GM12878 (cell line): ENCODE measurements at regions not wholly inside any gene's neighbourhood (a gene's known extent, or its start where the extent isn't known, plus 50 kb on each side); places are given as distances from the start of the nearest gene placed in this dataset.

Experiments used
- ATAC-seq: fragments of 200-7000 bp; cut with Tn5 transposase; 3 replicates; pipeline ENCODE4 v1.9.1; 2020; ENCODE audit warnings: mild to moderate bottlenecking, moderate library complexity
- BruUV-seq: library from RNA; stranded (reverse); fragments of 400-500 nt; replicated peaks from 2 replicates; lab custom pipeline; 2021; lab: Mats Ljungman, UMichigan
- CTCF ChIA-PET: fragments of 300-600 bp; sonication (Branson Sonifier 250); formaldehyde crosslinking; extraction: SDS; loops from one replicate; lab custom pipeline; 2021; ENCODE audit warnings: inconsistent platforms; lab: Yijun Ruan, JAX
- POLR2A ChIA-PET: fragments of 350-600 bp; formaldehyde crosslinking; extraction: SDS; loops from one replicate; lab custom pipeline; 2021; ENCODE audit warnings: inconsistent platforms; lab: Charles Lee
- RAD21 ChIA-PET: fragments of 300-600 bp; sonication (Branson Sonifier 250); formaldehyde crosslinking; loops from one replicate; lab custom pipeline; 2023; ENCODE audit warnings: antibody characterized with exemption; ENCODE audit not compliant: unreplicated experiment; lab: Charles Lee
- SMC1A ChIA-PET: fragments of 300-600 bp; sonication (Branson Sonifier 250); formaldehyde crosslinking; loops from one replicate; lab custom pipeline; 2023; ENCODE audit not compliant: unreplicated experiment, uncharacterized antibody; lab: Charles Lee
- DNase-seq: peaks from one replicate; pipeline ENCODE4 v3.0.0-alpha.2; 2011; ENCODE audit warnings: low read depth, low spot score
- FAIRE-seq: peaks from 3 replicates; lab custom pipeline; 2011; peaks lifted over from hg19 to GRCh38; lab: Jason Lieb, UNC
- H2AFZ ChIP-seq: 2 replicates; pipeline ENCODE4 v1.6.0; 2011; ENCODE audit warnings: low read depth, low read length, control low read depth; ENCODE audit not compliant: control insufficient read depth
- H3K27ac ChIP-seq: 2 replicates; pipeline ENCODE4 v1.5.1; 2011; ENCODE audit warnings: control low read depth; ENCODE audit not compliant: control insufficient read depth, insufficient read depth
- H3K27me3 ChIP-seq, 2 experiments: replicated peaks in 1 of 2; 2 replicates each; pipeline versions ENCODE4 v1.6.0 to v1.6.1; 2011; ENCODE audit warnings: low read length in 1 of 2; ENCODE audit not compliant: control insufficient read depth in 2 of 2, insufficient read depth in 2 of 2
- H3K36me3 ChIP-seq, 2 experiments: 2 replicates each; pipeline ENCODE4 v1.5.1; 2011; ENCODE audit warnings: low read length in 1 of 2; ENCODE audit not compliant: control insufficient read depth in 2 of 2, insufficient read depth in 2 of 2
- H3K4me1 ChIP-seq: 2 replicates; pipeline ENCODE4 v1.6.1; 2011; ENCODE audit warnings: mild to moderate bottlenecking, low read length, moderate library complexity, mixed read lengths; ENCODE audit not compliant: control insufficient read depth, insufficient read depth
- H3K4me2 ChIP-seq: 2 replicates; pipeline ENCODE4 v1.6.0; 2011; ENCODE audit warnings: control low read depth; ENCODE audit not compliant: control insufficient read depth, insufficient read depth
- H3K4me3 ChIP-seq: fragments of 200-600 bp; sonication (generic); 2 replicates; pipeline ENCODE4 v1.5.1; 2016
- H3K79me2 ChIP-seq: 2 replicates; pipeline ENCODE4 v1.6.0; 2011; ENCODE audit warnings: low read length; ENCODE audit not compliant: control insufficient read depth, insufficient read depth
- H3K9ac ChIP-seq: 2 replicates; pipeline ENCODE4 v1.8.0; 2011; ENCODE audit warnings: low read length, control low read depth, mixed read lengths; ENCODE audit not compliant: control insufficient read depth, insufficient read depth
- H3K9me3 ChIP-seq: replicated peaks from 3 replicates; pipeline ENCODE4 v1.5.1; 2011; ENCODE audit warnings: mild to moderate bottlenecking, low read length; ENCODE audit not compliant: control insufficient read depth, insufficient read depth
- H4K20me1 ChIP-seq: 2 replicates; pipeline ENCODE4 v1.6.0; 2011; ENCODE audit not compliant: control insufficient read depth, insufficient read depth
- CBX5 ChIP-seq: sonication (generic); IDR thresholded peaks from 2 replicates; pipeline ENCODE4 v1.6.1; 2016; ENCODE audit warnings: low read depth, moderate library complexity, mild to moderate bottlenecking, inconsistent platforms
- CREM ChIP-seq: IDR thresholded peaks from 2 replicates; pipeline ENCODE4 v1.6.1; 2014; ENCODE audit warnings: antibody characterized with exemption, low read depth
- CTCF ChIP-seq, 3 experiments: IDR thresholded peaks in 2 of 3; conservative IDR thresholded peaks in 1 of 3; 2 replicates each; pipeline ENCODE4 v1.5.1; 2011; ENCODE audit warnings: low read depth in 3 of 3, low read length in 3 of 3, mild to moderate bottlenecking in 3 of 3, control low read depth in 2 of 3, moderate library complexity in 2 of 3, inconsistent platforms in 1 of 3, mixed read lengths in 1 of 3; ENCODE audit not compliant: control insufficient read depth in 2 of 3, insufficient read depth in 1 of 3; ENCODE audit errors: extremely low read depth in 1 of 3
- IKZF2 ChIP-seq, 2 experiments: fragments of 450-650 bp; IDR thresholded peaks; 2 replicates each; pipeline ENCODE4 v1.6.1; 2017; ENCODE audit warnings: mild to moderate bottlenecking in 2 of 2, moderate library complexity in 2 of 2
- NR2C1 ChIP-seq: fragments of 450-650 bp; IDR thresholded peaks from 2 replicates; pipeline ENCODE4 v1.6.1; 2017; ENCODE audit warnings: antibody characterized with exemption, mild to moderate bottlenecking, moderate library complexity
- SREBF1 ChIP-seq: IDR thresholded peaks from 2 replicates; pipeline ENCODE4 v1.6.1; 2012; ENCODE audit warnings: mild to moderate bottlenecking, low read length
- USF1 ChIP-seq: IDR thresholded peaks from 2 replicates; pipeline ENCODE4 v1.6.1; 2011; ENCODE audit warnings: borderline replicate concordance, low read depth, mild to moderate bottlenecking, moderate library complexity, mixed read lengths, low read length; ENCODE audit not compliant: insufficient read depth; ENCODE audit errors: extremely low read length
- USF2 ChIP-seq: IDR thresholded peaks from 2 replicates; pipeline ENCODE4 v1.6.1; 2011; ENCODE audit warnings: low read depth, low read length, improper control_type of control experiment, borderline replicate concordance
- WGBS: methylation state at CpG from one replicate; pipeline ENCODE4 v1.1.6; 2016; ENCODE audit warnings: low lambda C conversion rate; ENCODE audit not compliant: insufficient replicate concordance, insufficient coverage; ENCODE audit errors: missing lambda C conversion rate; 5-methylcytosine and 5-hydroxymethylcytosine counted together
- in situ Hi-C: fragments of 300-500 bp; cut with MboI; formaldehyde crosslinking; loops from 9 replicates; pipeline ENCODE4 v1.14.3; 2018; ENCODE audit warnings: mixed read lengths
- intact Hi-C: fragments of 100-400 bp; cut with micrococcal nuclease; formaldehyde crosslinking; loops from one replicate; pipeline ENCODE4 v1.14.2; 2022; ENCODE audit not compliant: unreplicated experiment

DNA sequence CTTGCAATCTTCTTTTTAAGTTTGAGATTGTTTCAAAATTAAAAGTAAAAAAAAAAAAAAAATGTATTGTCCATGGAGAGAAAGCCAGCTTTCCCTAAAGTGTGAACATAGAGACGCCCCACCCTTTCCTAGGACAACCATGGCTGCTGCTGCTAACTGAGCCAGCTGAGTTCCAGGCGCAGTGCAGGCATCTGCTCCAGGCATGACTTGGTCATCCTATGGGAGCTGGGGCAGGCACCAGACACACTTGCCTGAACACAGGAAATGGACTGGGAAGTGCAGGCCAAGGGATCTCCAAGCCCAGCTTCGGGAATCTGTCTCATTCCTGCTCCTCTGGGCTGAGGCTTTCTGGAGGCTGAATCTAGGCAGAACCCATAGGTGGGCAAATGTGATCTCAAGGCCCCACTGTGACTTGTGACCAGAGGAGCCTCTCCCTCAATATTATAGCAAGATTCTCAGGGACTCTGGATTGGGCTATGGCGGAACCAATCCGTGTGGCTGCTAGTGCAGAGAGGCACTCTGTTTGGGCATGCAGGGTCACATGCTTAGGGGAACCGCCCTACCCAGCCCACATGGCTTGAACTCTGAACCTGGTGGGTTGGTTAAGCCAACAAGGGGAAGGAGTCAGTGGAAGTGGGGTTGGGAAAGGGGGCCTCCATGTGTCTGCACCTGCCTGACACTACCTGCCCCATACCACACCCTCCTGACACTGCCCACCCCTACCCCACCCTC lies 138.2 kb upstream of the CST7 start:
- H2AFZ ChIP-seq = no peak overlapping the region
- ChIA-PET SMC1A (no interaction called here), RAD21 (no interaction called here)

More for the DNA sequence above, 138.2 kb upstream of the CST7 start:
- POLR2A ChIA-PET = no interaction called here
- in situ Hi-C loops = no loop called here
- TF ChIP-seq CREM (no peak), NR2C1 (no peak), USF2 (no peak), CBX5 (no peak), CTCF (IDR thresholded peaks at IDR 0.05 in 2 of 3, conservative IDR thresholded peaks at IDR 0.05 in 1 of 3; ENCODE audit: control insufficient read depth in 2 of 3, extremely low read depth in 1 of 3, insufficient read depth in 1 of 3, low read depth in 3 of 3, low read length in 3 of 3) (no peak), USF1 (no peak), SREBF1 (no peak), IKZF2 (IDR thresholded peaks at IDR 0.05) (no peak)
- TF ChIP-seq, all 136 proteins: peak for 0
- H3K36me3 ChIP-seq = no peaks in the 10 kb centered on the region
- no peak for FAIRE-seq
- H3K27ac ChIP-seq = no peak overlapping the region
- CTCF ChIA-PET = interaction anchor here (0.5 kb wide), 1 partner anchor 118 kb away, joined by 3 read pairs; no protein-coding TSS in a partner anchor
- H3K27me3 ChIP-seq = no peaks in the 10 kb centered on the region
- intact Hi-C loops = no loop called here
- no peak overlapping the region for H3K4me3 ChIP-seq
- no peak overlapping the region for H3K4me2 ChIP-seq
- 43% methylated on average over 6 of the region's 6 CpGs for WGBS
- H3K9ac ChIP-seq = no peak overlapping the region
- no peaks in the 10 kb centered on the region for H3K4me1 ChIP-seq
- H3K9me3 ChIP-seq = no peaks in the 10 kb centered on the region
- no peaks in the 10 kb centered on the region for H4K20me1 ChIP-seq
- no TSS peak for BruUV-seq
- H3K79me2 ChIP-seq = no peaks in the 10 kb centered on the region
- DNase-seq = no peak
- ATAC-seq = no peak
